Activated T-cell treated with anti-CD3 and anti-CD28 coated beads, Interleukin-2, amount 50 U/mL, for 1 hour (primary cell): ENCODE measurements at regions not wholly inside any gene's neighbourhood (a gene's known extent, or its start where the extent isn't known, plus 50 kb on each side); places are given as distances from the start of the nearest gene placed in this dataset.

Experiments used
- DNase-seq: peaks from one replicate; pipeline ENCODE4 v3.0.0-alpha.2; 2020

DNA sequence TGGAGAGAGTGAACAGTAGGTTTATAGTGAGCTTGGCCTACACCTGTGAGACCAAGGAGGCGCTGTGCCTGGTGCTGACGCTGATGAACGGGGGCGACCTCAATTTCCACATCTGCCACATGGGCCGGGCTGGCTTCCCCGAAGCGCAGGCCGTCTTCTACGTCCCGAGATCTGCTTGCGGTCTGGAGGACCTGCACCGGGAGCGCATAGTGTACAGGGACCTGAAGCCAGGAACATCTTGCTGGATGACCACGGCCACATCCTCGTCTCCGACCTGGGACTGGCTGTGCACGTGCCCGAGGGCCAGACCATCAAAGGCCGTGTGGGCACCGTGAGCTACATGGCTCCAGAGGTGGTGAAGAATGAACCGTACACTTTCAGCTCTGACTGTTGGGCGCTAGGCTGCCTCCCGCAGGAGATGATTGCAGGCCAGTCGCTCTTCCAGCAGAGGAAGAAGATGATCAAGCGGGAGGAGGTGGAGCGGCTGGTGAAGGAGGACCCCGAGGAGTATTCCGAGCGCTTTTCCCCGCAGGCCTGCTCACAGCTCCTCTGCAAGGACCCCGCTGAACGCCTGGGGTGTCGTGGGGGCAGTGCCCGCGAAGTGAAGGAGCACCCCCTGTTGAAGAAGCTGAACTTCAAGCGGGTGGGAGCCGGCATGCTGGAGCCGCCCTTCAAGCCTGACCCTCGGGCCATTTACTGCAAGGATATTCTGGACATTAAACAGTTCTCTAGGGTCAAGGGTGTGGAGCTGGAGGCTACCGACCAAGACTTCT is 139.0 kb downstream of the ZDHHC20 start:
- no peak for DNase-seq

DNA sequence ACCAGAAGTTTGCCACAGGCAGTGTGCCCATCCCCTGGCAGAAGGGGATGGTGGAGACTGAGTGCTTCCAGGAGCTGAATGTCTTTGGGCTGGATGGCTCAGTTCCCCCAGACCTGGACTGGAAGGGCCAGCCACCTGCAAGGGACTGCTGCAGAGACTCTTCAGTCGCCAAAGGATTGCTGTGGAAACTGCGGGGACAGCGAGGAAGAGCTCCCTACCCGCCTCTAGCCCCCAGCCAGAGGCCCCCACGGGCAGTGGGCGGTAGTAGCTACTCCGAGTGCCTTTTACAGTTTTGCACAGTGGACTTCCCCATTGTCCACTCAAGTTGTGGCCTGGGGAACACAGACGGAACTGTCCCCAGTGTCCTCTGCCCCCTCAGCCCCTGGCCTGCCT is 138.5 kb downstream of the ZDHHC20 start:
- no peak for DNase-seq

DNA sequence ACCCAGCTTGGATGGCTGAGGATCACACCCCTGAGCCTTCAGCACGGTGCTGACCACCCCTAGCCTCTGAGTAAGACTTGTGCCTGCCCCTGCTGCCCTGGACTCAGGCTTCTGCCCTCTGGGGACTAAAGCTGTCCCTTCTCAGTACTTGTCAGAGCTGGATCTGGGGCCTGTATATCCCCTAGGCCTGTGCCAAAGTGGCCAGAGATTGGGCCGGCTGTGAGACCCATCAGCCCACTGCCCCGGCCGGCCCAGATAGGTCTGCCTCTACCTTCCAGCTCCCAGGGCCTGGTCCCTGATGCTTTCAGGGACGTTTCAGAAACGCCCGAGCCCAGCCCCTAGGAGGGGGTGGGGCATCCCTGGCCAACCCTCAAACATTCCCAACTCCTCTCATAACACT is 137.8 kb downstream of the ZDHHC20 start:
- DNase-seq, result no peak

DNA sequence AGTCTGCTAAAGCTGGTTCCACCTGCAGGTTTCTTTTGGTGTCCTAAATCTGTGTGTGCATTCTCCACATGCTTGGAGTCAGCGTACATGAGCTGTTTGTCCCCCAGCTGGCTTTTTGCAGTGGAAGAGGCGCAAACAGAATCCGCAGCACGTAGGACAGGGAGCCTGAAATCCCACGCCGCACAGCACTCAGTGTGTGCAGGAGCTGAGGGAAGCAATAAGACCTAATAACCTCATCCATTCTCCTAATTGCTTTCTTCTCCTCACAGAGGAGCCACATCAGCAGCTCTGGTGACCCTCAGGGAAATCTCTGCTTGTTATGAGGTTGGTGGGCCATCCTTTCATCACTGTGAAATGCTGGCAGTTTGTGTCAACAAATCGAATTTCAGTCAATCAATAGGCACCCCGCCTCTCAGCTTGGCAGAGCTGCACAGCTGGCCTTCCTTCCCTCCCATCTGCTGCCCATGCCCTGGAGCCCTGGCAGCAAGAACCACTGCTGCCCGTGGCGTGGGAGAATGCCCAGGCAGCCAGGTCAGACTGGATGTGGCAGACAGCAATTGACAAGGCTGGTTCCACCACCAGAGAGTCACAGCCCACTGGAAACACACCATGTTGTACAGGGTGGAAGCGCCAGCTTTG is 136.7 kb downstream of the ZDHHC20 start:
- DNase-seq, result no peak
